DMS 273 treated with DMSO at 0.1 percent for 48 hours (cell line): ENCODE measurements at regions not wholly inside any gene's neighbourhood (a gene's known extent, or its start where the extent isn't known, plus 50 kb on each side); places are given as distances from the start of the nearest gene placed in this dataset.

ENCODE experiments used
- DNase-seq: peaks from one replicate; lab custom pipeline; 2025; lab: John Stamatoyannopoulos, UW

DNA sequence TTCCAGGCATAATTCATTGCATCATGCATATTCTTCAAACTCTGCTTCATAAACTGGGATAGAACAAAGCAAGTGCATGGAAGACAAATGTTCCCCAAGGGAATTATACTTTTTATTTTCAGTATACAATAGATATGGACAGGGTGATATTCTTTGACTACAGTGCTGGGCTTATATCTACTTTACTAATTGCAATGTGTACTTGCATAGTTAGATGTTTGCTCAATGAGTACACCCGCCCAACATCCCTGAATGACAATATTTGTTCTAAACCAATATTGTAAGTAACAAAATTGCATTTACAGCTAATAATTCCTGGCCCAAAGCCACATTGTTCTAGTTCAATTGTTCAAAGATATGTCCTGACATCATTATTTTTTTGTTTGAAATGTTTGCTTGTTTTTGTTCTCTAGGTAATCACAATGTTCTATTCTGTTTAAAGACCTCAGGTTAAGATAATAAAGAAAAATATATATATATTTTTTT lies 171.4 kb downstream of the PTN start:
- no peak for DNase-seq

DNA sequence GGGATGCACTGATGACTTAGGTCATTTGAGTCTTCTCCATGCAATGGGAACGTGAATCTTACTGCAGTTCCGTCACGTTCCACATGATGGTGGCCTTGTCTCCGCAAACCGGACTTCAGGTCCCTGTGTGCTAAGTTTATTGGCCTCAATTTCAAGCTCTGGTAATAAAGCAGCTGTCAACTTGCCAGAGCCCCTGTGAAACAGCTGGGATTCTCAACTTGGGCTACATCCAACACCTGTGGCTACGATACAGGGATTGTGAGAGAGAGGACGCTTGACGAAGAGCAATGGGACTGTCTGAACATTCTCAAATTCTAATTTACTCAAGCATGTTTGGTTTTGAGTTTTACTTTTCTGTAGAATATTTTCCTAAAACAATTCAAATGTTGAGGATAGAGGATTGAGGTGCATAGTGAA lies 174.2 kb downstream of the PTN start:
- peak; percentile 36 for DNase-seq

DNA sequence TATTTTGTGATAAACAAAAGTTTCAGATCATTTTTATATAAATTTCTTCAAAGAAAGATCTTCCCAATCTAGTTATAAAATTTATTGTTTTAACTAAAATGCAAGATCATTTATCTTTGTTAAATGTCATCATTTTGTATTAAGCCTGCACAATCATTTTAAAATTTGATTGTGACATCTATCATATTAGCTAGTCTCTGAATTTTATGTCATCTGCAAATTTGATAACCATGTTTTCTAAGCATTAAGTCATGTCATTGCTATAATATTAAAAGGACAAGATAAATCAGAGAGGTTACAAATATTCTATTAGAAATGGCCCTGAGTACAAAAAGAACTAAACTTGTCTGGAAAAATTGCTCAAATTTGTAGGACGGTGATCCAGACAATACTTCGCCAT lies 175.9 kb downstream of the PTN start:
- DNase-seq: no peak

DNA sequence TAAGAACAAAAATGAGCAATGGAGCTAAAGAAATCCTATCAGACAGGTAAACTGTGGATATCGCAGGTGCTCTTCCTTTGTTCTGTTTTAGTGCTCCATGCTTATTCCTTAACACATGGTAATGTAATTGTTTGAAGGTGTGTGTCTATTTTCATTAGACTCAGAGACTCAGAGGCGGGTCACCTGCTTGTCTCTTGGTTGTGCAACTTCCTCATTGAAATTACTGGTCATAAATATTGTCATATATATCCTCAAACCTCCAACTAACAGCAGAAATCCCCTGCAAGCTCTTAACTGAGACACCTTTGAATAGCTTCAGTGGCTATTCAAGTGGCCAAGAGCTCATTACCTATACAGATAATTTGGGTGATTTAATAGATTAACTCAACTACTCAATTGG lies 177.2 kb downstream of the PTN start:
- no peak for DNase-seq

DNA sequence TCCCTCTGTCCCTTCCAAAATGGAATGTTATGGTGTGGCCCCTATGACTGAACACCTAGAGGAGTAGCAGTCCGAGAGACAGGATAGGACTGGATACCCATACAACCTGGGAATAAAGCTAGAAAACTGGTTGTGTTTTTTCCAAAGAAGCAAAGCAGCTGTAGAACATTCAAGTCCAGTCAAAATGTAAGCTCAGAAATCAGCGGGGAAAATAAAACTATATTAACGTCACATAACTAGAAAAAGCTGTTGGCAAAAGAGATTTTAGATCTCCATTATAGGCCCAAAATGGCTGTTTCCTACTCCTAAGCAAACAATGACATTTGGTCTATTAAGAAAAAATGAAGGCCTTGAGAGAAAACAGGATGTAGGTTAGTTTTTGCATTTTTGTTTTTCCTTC lies 177.7 kb downstream of the PTN start:
- no peak for DNase-seq

DNA sequence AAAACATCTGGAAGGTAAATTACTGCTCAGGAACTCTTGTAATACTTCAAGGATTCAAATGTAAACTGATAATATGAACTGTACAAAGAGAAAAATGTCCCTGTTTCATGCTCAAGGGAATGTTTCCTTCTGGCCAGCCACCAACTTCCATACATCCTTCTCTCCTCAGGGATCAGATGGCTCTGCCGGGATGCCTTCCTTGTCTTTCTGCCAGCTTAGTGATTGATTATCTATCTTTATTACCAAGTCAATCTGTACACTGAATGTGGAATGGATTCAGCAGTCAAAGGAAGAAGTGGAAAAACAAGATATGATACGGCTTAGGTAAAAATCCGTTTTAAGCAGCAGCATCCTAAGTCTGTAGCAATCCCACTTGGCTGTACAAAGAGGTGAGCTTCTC lies 178.3 kb downstream of the PTN start:
- no peak for DNase-seq

DNA sequence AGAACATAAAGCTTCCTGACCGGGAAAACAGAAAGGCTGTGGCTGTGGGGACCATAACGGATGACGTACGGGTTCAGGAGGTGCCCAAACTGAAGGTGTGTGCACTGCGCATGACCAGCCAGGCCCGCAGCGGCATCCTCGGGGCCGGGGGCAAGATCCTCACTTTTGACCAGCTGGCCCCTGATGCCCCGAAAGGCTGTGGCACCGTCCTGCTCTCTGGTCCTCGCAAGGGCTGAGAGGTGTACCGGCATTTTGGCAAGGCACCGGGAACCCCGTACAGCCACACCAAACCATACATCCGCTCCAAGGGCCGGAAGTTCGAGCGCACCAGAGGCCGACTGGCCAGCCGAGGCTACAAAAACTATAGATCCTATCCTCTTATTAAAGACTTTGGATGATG lies 179.3 kb downstream of the PTN start:
- DNase-seq: no peak

DNA sequence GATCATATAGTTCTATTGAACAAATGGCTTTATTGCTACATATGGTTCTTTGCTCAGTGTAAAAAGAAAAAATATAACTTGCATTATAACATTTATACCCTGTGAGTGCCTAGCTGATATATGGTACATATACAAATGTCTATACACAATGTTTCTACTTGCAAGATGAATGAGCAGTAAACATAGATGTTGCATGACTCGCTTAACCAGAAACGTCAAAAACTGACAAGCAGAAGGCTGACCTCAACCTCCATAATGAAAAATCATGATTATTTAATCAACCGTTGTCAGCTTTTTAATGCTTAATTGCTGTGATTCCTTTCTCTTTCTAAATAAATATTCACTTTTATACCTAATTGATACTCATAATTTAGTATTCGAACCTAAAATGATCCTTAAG lies 183.3 kb downstream of the PTN start:
- DNase-seq: no peak

DNA sequence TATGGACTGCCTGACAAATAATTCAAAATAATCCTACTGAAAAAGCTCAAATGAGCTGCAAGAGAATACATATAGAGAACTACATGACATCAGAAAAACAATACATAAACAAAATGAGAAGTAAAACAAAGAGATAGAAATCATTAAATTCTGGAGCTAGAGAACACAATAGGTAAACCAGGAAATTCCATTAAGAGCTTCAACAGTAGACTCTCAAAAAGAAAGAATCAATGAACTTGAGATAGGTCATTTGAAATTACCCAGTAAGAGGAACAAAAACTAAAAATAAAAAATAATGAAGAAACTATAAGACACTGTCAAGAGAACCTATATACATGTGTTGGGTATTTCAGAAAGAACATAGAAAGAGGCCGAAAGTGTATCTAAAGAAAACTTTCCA lies 186.3 kb downstream of the PTN start:
- DNase-seq: no peak

DNA sequence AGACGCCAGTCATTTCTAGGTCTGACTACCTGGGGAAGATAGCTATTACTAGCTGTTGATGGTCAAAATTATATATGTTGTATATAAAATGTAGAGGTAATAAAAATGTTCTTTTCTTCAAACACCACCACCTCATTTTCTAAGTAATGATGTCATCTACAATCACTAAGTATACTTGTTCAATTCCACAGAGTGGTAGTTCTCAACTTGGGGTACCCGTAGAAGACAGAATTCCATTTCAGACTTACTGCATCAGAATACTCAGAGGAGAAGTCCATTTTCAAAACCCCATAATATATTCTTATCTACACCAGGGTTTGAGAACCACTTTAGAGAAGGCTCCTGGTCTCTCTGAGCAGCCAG lies 191.9 kb downstream of the PTN start:
- DNase-seq: no peak

DNA sequence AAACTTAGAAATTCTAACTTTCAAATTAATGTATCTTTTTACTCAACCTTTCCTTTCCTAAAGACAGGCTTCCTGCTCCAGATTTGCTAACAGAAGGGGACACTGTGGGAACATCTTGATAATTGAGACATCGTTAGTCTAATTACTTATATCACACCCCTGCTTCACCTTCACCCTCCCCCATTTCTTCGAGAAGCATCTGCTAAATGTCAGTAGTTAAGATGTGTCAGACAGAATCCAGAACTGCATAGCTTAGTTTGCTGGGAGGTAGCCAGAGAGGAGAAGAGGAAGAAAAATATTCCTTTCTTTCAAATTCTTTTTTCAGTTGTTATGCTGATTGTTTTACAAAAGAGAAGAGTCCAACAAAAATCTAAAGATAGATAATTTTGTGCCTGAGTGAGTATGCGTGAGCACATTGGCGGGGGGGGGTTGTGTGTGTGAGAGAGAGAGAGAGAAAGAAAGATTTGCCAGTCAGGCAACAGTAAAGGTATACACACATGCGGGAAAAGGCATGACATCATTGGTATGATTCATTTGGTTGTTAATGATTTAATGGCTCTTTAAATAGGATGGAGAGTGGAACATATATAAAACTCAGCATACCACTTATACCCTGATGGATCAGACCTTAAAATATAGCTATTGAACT lies 192.4 kb downstream of the PTN start:
- DNase-seq: no peak

DNA sequence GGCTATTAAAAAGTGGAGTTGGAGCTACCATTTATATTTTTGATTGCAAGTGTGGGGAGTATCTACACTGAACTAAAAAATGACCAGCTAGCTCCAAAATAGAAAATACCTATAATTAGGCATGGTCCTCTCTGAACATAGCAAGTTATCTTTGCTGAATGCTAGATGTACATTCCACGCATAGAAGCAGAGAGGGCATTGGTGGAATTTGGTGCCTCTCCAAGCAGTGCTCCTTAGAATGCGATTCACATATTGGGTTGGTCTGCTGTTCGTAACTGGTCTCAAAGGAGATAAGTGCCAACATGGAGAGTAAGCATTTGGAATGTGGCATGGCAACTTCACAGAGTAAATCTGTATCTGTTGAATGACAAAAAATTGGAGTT lies 196.2 kb downstream of the PTN start:
- DNase-seq: no peak

DNA sequence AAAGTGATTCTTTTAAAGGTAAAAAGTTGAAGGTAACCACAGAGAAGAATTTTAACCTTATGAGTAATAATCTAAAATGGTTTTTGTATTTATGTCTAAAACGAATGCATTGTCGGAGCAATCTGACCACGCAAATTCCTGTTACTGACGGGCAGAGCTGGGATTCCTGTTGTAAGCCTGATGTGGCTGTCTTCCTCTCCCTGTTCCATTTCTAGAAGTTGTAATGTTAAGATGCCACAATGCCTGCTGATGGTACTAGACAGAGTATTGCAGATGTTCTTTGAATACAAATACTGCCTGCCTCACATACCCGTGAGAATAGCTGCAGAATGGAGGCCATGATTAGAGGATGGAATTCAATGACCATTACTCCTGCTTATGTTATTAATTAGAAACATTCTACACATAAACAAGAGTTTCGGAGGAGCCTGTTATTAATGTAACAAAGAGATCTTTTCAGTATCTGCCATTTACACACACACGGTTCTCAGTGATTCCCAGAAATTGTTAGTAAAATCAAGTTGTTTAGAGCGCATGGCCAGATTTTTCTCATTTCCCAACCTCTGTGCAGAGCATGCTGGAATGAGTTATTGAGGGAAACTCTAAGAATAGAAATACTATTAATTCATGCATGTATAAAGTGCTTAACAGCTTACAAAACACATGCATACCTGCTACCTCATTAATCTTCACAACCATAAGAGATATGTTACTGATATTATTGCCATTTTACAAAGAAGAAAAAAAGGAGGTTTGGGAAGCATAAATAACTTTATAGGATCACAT lies 196.8 kb downstream of the PTN start:
- no peak for DNase-seq

DNA sequence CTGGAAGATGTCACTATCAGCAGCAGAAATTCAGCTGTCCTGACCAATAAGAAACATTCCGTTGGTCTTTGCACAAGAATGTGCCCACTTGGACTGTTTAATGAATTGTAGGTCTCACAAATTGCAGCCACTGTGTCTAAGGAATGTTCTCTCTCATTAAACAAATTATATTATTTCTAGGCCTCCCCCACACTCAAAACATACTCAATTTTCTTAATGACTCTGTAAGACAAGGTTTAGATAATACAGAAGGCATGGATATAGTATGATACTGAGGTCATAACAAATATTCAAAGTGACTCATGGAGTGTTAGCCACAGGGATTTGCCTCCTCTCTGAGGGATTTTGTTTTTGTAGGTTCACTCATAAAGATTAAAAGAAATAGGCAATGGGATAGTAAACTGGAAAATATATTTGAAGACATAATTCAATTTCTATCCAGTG lies 197.5 kb downstream of the PTN start:
- no peak for DNase-seq

DNA sequence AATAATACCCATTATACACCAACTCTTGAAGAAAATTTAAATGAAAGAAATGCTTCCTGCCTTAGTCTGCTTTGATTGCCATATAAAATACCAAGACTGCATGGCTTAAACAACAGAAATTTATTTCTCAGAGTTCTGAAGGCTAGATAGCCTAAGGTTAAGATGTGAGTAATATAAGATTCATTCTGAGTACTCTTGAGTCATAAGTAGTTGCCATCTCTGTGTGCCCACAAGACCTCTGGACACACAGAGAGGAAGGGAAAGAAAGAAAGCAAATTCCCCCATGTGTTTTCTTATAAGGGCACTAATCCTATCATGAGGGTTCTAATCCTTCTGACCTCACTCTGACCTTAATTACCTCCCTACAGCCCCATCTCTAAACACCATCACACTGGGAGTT lies 201.2 kb downstream of the PTN start:
- DNase-seq: no peak

DNA sequence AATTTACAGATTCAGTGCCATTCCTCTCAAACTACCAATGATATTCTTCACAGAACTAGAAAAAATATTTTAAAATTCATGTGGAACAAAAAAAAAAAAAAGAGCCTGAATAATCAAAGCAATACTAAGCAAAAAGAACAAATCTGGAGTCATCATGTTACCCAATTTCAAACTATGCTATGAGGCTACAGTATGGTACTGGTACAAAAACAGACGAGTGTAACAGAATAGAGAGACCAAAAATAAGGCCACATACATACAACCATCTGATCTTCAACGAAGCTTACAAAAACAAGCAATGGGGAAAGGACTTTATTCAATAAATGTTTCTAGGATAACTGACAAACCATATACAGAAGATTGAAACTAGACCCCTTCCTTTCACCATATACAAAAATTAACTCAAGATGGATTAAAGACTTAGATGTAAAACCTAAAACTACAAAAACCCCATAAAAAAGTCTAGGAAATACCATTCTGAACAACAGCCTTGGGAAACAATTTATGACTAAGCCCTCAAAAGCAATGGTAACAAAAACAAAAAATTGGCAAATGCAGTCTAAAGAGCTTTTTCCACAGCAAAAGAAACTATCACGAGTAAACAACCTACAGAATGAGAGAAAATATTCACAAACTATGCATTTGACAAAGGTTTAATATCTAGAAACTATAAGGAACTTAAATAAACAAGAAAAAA lies 207.7 kb downstream of the PTN start:
- no peak for DNase-seq

DNA sequence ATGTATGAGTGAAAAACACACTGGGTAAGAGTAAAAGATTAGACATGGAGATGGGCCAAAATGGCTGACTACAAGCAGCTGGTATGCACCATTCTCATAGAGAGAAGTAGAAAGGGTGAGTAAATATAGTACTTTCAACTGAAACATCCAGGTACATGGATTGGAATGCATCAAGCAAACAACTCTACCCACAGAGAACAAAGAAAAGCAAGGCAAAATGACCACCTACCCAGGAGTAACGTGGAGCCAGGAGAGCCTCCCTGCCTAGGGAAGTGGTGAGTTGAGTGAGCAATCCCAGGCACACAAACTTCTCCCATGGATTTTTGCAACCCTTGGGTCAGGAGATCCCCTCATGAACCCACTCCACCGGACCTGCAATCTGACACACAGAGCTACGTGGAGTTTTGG lies 212.8 kb downstream of the PTN start:
- no peak for DNase-seq

DNA sequence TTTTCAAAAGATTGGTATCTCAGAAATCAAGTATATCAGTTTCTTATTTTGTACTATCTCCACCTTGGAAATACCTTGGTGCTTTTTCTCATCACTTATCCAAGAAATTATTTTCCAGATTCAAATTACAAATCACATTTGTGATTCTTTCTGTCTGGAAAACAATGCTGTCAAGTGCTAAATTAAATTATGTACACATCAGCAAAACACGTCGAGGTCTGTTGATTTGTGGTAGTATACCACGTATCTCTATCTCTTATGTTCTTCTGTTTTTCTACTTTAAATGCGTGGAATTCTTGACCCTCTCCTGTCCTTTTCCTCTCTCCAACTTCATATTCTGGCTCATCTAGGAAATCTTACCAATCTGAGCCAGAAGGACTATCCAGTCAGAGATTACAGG lies 214.5 kb downstream of the PTN start:
- DNase-seq: no peak

DNA sequence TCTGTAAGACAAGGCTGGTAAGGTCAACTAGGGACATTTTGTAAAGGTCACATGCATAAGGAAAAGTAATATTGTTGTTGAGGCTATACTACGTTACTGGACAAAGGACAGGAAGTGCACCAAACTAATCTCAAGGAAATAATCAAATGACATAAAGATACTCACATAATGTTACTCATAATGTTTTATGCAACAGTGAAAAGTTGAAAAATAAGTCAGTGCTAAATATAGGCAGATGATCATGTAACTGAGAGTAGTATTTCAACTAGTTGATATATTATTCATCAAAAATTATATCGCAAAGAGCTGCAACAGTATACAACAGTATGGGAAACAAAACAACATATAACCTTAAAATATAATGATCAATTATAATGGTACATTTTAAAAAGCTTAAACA lies 215.7 kb downstream of the PTN start:
- no peak for DNase-seq

DNA sequence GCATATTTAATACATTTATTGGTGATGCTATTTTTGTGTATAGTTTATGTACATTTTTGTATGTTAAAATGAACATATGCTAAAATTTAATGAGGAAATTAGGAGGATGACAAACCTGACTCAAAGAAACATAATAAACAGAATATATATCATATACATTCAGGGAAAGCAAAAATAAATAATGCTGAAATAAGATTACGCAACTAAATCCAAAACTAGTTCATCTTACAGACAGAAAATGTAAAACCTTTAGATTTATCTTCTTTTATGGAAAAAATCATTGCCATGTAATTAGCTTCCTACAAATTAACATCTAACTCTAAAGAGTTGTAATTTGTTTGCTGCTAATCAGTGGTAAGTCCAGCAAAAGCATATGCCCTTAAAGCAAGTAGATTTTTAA lies 216.5 kb downstream of the PTN start:
- DNase-seq: no peak

DNA sequence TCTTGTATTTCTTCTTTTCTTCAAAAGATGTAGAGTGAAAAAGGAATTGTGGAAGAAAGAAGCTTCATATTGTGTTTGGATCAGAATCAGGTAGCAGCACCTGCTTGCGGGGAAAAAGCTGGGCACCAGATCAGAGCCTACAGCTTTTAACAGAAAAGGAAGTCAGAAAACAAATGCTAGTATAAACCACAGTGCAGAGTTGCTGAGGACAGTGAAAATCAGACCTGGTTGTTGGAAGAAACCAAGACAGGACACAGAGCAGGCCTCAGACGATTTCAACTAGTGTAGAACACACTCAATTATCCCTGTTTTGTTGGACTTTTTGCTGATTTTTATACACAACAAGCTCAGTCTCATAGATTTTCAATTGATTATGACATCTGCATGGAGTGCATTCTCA lies 221.4 kb downstream of the PTN start:
- DNase-seq: no peak

DNA sequence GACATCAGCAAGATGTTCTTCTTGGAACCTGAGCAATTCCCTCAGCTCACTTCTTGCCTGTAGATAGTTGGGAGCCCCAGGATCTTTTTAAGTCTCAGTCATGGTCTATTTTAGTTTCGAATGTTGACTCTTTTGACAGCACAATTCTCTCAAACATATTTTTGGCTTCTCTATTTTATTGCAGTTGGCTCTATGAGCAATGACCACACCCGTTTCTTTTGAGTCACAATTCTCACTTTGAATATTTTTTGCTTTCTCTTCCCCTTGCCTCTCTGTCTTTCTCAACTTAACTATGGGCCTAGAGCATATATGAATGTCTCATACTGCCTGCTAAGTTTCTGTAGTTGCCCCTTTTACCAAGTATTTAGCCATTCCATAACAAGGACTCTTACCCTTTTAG lies 222.8 kb downstream of the PTN start:
- DNase-seq: no peak

DNA sequence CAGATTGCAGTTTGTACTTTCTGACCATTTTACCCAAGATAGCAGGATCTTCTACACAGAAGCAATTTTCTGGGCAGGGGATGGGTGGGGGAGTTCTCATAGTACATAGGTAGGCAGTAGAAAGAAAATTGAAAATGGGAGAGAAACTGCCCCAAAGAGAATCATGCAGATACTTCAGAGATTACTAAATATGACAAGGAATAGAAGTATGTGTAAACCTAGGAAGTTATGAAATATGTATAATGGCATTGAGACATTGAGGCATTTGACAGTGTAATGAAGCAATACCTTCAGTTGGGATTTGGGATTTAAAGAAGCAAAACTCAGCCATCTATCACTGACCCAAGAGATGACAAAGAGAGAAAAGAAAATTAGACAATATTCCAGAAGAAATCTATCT lies 233.0 kb downstream of the PTN start:
- DNase-seq: no peak
